ENCODE measurements at regions not wholly inside any gene's neighbourhood (a gene's known extent, or its start where the extent isn't known, plus 50 kb on each side); places are given as distances from the start of the nearest gene placed in this dataset.

DNA sequence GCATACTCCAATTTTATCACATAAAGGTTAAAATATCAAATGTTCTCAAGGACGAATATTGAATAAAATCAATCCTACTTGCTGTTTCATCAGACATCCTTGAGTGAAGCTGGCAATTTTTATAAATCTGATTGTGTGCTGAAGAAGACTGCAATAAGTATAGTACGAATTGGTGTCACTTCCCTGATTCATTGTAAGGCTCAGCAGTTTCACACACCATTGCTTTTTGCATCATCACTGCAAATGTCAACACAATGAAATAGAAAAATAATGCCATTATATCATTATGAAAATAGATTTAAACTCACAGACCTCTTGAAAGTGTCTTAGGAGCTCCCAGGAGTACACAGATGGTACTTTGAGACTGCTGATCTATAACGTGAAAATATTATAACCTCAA, 172.5 kb downstream of the ANKRD50 start:
- TF ChIP-seq YY1 (IDR thresholded peaks at IDR 0.05; ENCODE audit: insufficient read depth, insufficient read length): no peak
- no peak for TF ChIP-seq SUZ12 (IDR thresholded peaks at IDR 0.05; ENCODE audit: extremely low read depth, insufficient read depth, insufficient read length)

All from NT2/D1 (cell line).